ENCODE measurements at regions not wholly inside any gene's neighbourhood (a gene's known extent, or its start where the extent isn't known, plus 50 kb on each side); places are given as distances from the start of the nearest gene placed in this dataset.

- no peak overlapping the region for H3K27ac ChIP-seq (ENCODE audit: low read depth, low read length)
- FAIRE-seq, result no peak
Observed at GRCh38 chr17:74004056-74004455, 199.4 kb upstream of the RPL38 start.

More at GRCh38 chr17:74004056-74004455, 199.4 kb upstream of the RPL38 start:
- H3K79me2 ChIP-seq (ENCODE audit: control insufficient read depth in 1 of 2, insufficient read depth in 2 of 2, low read length in 2 of 2), result no peaks in the 10 kb centered on the region
- no peaks in the 10 kb centered on the region for H3K36me3 ChIP-seq (ENCODE audit: control insufficient read depth in 2 of 4, insufficient read depth in 4 of 4, low read length in 3 of 4)
- H3K4ac ChIP-seq (replicated peaks; ENCODE audit: insufficient read length, low read depth, low read length), result no peak overlapping the region
- ChIA-PET CTCF (ENCODE audit: partially characterized antibody) (interaction anchor here (1.1 to 1.2 kb wide), 3 partner anchors 45 to 114 kb away, joined by 3 read pairs; no protein-coding TSS in a partner anchor), POLR2A (ENCODE audit: partially characterized antibody) (no interaction called here)
- DNase-seq (ENCODE audit: low read depth in 1 of 2, low spot score in 2 of 2), result no peak
- H3K9me3 ChIP-seq (ENCODE audit: insufficient read depth in 2 of 2, low read depth in 1 of 2, low read length in 1 of 2), result no peaks in the 10 kb centered on the region
- H2AK5ac ChIP-seq (ENCODE audit: low read depth, low read length), result no peak overlapping the region
- no peak overlapping the region for H3K14ac ChIP-seq (ENCODE audit: insufficient read length)
- H3K56ac ChIP-seq (replicated peaks; ENCODE audit: insufficient read length, low read depth, low read length), result no peak overlapping the region
- TF ChIP-seq RAD21 (IDR thresholded peaks at IDR 0.05 in 1 of 2, conservative IDR thresholded peaks at IDR 0.05 in 1 of 2; ENCODE audit: low read depth in 2 of 2, low read length in 2 of 2) (no peak), EZH2 (IDR thresholded peaks at IDR 0.05; ENCODE audit: low read depth, low read length, severe bottlenecking) (no peak), SIRT6 (IDR thresholded peaks at IDR 0.05; ENCODE audit: low read length) (no peak), E2F6 (IDR thresholded peaks at IDR 0.05) (no peak), TBP (IDR thresholded peaks at IDR 0.05; ENCODE audit: low read depth, low read length) (no peak), CBX5 (IDR thresholded peaks at IDR 0.05; ENCODE audit: low read depth, low read length) (no peak), HDAC6 (IDR thresholded peaks at IDR 0.05; ENCODE audit: low read depth, low read length) (no peak), KDM5A (IDR thresholded peaks at IDR 0.05; ENCODE audit: low read length) (no peak), ZNF274 (IDR thresholded peaks at IDR 0.05; ENCODE audit: borderline replicate concordance, extremely low read depth, low read length) (no peak), HDAC2 (IDR thresholded peaks at IDR 0.05; ENCODE audit: borderline replicate concordance in 1 of 2, low read depth in 2 of 2, low read length in 2 of 2) (no peak), RFX5 (IDR thresholded peaks at IDR 0.05; ENCODE audit: borderline replicate concordance, low read depth, low read length) (no peak), JUND (IDR thresholded peaks at IDR 0.05; ENCODE audit: low read length) (no peak), NANOG (IDR thresholded peaks at IDR 0.05; ENCODE audit: insufficient read depth, low read depth, low read length, poor library complexity, severe bottlenecking) (no peak)
- H3K4me1 ChIP-seq (replicated peaks in 1 of 4; ENCODE audit: control insufficient read depth in 3 of 4, insufficient read depth in 4 of 4, low read length in 3 of 4), result peaks cover 0 to 5% (median 3%) of the 10 kb centered on the region in 4 experiments
- H2BK5ac ChIP-seq (ENCODE audit: low read depth, low read length), result no peak overlapping the region
- H3K18ac ChIP-seq (ENCODE audit: extremely low read depth, low read length), result no peak overlapping the region
- no peak overlapping the region for H3K23ac ChIP-seq (ENCODE audit: insufficient read length)
- H2BK15ac ChIP-seq (ENCODE audit: low read length), result no peak overlapping the region
- no peaks in the 10 kb centered on the region for H3K79me1 ChIP-seq (ENCODE audit: low read depth, low read length)
- H3K4me2 ChIP-seq (ENCODE audit: insufficient read depth in 1 of 2, low read depth in 2 of 2, low read length in 2 of 2), result no peak overlapping the region
- no peak overlapping the region for H2BK120ac ChIP-seq (replicated peaks; ENCODE audit: low read depth, low read length)
- no peak overlapping the region for H2BK20ac ChIP-seq (ENCODE audit: low read length)
- H2BK12ac ChIP-seq (ENCODE audit: low read depth, low read length), result no peak overlapping the region
- no peak overlapping the region for H3K9ac ChIP-seq (replicated peaks in 1 of 4; ENCODE audit: extremely low read depth in 1 of 4, low read depth in 3 of 4, low read length in 3 of 4)
- H4K5ac ChIP-seq (ENCODE audit: insufficient read length, low read depth, low read length), result no peak overlapping the region
- H3K4me3 ChIP-seq (ENCODE audit: extremely low read depth in 1 of 4, insufficient read depth in 2 of 4, low read depth in 3 of 4, low read length in 4 of 4), result no peak overlapping the region
- 0 out of 2 replicates have a peak, but pooled peaks cover 2% of the 10 kb centered on the region for H3K23me2 ChIP-seq (ENCODE audit: low read depth, low read length)
- H2AFZ ChIP-seq (ENCODE audit: low read length), result no peak overlapping the region
- H4K8ac ChIP-seq (ENCODE audit: extremely low read depth, insufficient read depth, low read length), result no peak overlapping the region
- H4K91ac ChIP-seq (replicated peaks; ENCODE audit: insufficient read length, low read length), result no peak overlapping the region
- 84% methylated on average over 7 of the region's 7 CpGs; no CpG with 5 or more reads in 1 of the 2 experiments for WGBS, 2 experiments (ENCODE audit: extremely low coverage in 1 of 2, insufficient coverage in 1 of 2, insufficient read length in 1 of 2, insufficient replicate concordance in 2 of 2, low coverage in 1 of 2, low lambda C conversion rate in 2 of 2, missing lambda C conversion rate in 1 of 2)
- H4K20me1 ChIP-seq (replicated peaks in 1 of 2; ENCODE audit: control insufficient read depth in 1 of 2, insufficient read depth in 2 of 2, low read length in 2 of 2), result no peaks in the 10 kb centered on the region
- H3K27me3 ChIP-seq (replicated peaks in 1 of 4; ENCODE audit: control insufficient read depth in 3 of 4, extremely low read depth in 1 of 4, insufficient read depth in 3 of 4, low read length in 3 of 4), result no peaks in the 10 kb centered on the region
